ENCODE measurements at regions not wholly inside any gene's neighbourhood (a gene's known extent, or its start where the extent isn't known, plus 50 kb on each side); places are given as distances from the start of the nearest gene placed in this dataset.

DNA sequence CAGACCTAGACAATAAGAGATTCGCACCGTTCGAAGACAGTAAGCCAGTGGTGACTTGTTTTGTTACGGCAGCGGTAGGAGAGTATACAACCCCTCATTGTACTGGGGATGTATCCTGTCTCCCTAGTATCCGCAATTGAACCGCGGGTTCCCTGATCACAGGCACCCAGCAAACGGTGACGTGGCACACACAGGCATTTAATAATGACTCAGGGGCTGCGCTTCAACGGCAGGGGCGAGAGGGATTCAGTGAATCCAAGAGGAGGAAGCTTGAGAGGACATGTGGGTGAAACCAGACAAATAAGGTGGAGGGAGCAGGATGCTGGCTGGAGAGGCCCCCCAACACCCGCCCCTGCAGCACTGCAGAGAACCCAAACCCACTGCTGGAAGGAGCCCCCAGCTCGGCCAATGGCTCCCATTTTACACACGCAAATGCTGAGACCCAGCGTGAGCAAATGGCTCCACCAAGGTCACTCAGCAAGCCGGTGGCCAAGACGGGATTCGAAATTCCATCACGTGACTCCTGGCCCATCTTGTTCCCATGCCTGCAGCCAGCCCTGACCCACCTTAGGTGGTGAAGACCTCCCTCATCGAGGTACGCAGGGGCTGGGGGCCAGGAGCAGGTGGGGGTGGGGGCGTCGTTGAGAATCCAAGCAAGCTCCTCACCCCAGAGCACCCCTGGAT lies 149.9 kb downstream of the SYF2 start:
- no CpG with 5 or more reads among the region's 25 CpGs for WGBS (ENCODE audit: extremely low coverage, insufficient read length, low lambda C conversion rate)

More for the DNA sequence above, 149.9 kb downstream of the SYF2 start:
- Histone ChIP-seq H4K20me1 (ENCODE audit: control insufficient read depth, insufficient read depth, insufficient read length) (no peaks in the 10 kb centered on the region), H2BK120ac (ENCODE audit: low read depth, low read length, poor library complexity, severe bottlenecking) (no peak overlapping the region), H3K4me2 (ENCODE audit: insufficient read depth, insufficient read length, low read length) (no peak overlapping the region), H3K14ac (ENCODE audit: insufficient read depth, low read length) (no peak overlapping the region), H2AFZ (ENCODE audit: low read length) (no peak overlapping the region), H2BK12ac (ENCODE audit: insufficient read length, low read depth, low read length) (no peak overlapping the region), H3K18ac (ENCODE audit: insufficient read length, low read depth, low read length) (no peak overlapping the region), H4K8ac (replicated peaks; ENCODE audit: insufficient read length, low read depth, low read length) (no peak overlapping the region), H3K27me3 (ENCODE audit: insufficient read depth, low read length) (no peaks in the 10 kb centered on the region), H2AK5ac (ENCODE audit: insufficient read length, low read length) (no peak overlapping the region), H3K9me3 (ENCODE audit: control insufficient read depth, low read depth, low read length) (no peaks in the 10 kb centered on the region), H2BK15ac (ENCODE audit: low read depth, low read length) (no peak overlapping the region), H3K4ac (ENCODE audit: low read depth, low read length) (no peak overlapping the region), H3K23ac (ENCODE audit: insufficient read length, low read depth, low read length) (no peak overlapping the region), H3K56ac (ENCODE audit: insufficient read length, low read depth, low read length) (no peak overlapping the region), H4K5ac (ENCODE audit: insufficient read length, low read depth, low read length) (no peak overlapping the region), H2BK5ac (ENCODE audit: insufficient read length, low read length) (no peak overlapping the region), H3K9ac (ENCODE audit: extremely low read depth, insufficient read length, low read length) (no peak overlapping the region), H3K27ac (ENCODE audit: insufficient read length, low read depth, low read length) (no peak overlapping the region), H4K91ac (ENCODE audit: insufficient read length, low read depth, low read length) (no peak overlapping the region), H3K4me1 (ENCODE audit: insufficient read depth, low read length) (no peaks in the 10 kb centered on the region), H3K79me2 (ENCODE audit: insufficient read depth, low read length) (no peaks in the 10 kb centered on the region), H3T11ph (ENCODE audit: low read length) (no peak overlapping the region), H2BK20ac (ENCODE audit: low read depth, low read length, poor library complexity, severe bottlenecking) (no peak overlapping the region), H3K79me1 (ENCODE audit: insufficient read depth, low read depth, low read length, poor library complexity, severe bottlenecking) (no peaks in the 10 kb centered on the region), H3K23me2 (ENCODE audit: insufficient read length, low read depth, low read length, poor library complexity, severe bottlenecking) (no peaks in the 10 kb centered on the region)
- Mint-ChIP-seq H3K4me1 (peaks cover 0 to 9% of the 10 kb centered on the region in 2 experiments; a peak in 2 of 4 replicates), H3K4me3 (no peak overlapping the region), H3K27me3 (ENCODE audit: low read depth) (peaks cover 13% of the 10 kb centered on the region), H3K9me3 (peaks cover 4 to 6% of the 10 kb centered on the region in 2 experiments), H3K27ac (no peak overlapping the region), H3K36me3 (ENCODE audit: insufficient read depth in 1 of 3, low read depth in 3 of 3) (peaks cover 0 to 2% (median 0%) of the 10 kb centered on the region in 3 experiments; a peak in 2 of 7 replicates)
- TF ChIP-seq CTCF (conservative IDR thresholded peaks at IDR 0.05): no peak
- DNase-seq: no peak

Measured in H9 (cell line).